ENCODE measurements at regions not wholly inside any gene's neighbourhood (a gene's known extent, or its start where the extent isn't known, plus 50 kb on each side); places are given as distances from the start of the nearest gene placed in this dataset.

- no peak overlapping the region for H3K18ac ChIP-seq (ENCODE audit: extremely low read depth, low read length)
- no peak overlapping the region for H2AK5ac ChIP-seq (ENCODE audit: low read depth, low read length)
- H3K4me3 ChIP-seq (ENCODE audit: extremely low read depth in 1 of 4, insufficient read depth in 2 of 4, low read depth in 3 of 4, low read length in 4 of 4) = no peak overlapping the region
- H3K4ac ChIP-seq (replicated peaks; ENCODE audit: insufficient read length, low read depth, low read length) = no peak overlapping the region
- H4K5ac ChIP-seq (ENCODE audit: insufficient read length, low read depth, low read length) = no peak overlapping the region
- H4K8ac ChIP-seq (ENCODE audit: extremely low read depth, insufficient read depth, low read length) = no peak overlapping the region
- no peaks in the 10 kb centered on the region for H3K9me3 ChIP-seq (ENCODE audit: insufficient read depth in 2 of 2, low read depth in 1 of 2, low read length in 1 of 2)
- DNase-seq (ENCODE audit: low read depth in 1 of 2, low spot score in 2 of 2) (no peak), FAIRE-seq (no peak)
- no peak overlapping the region for H2BK15ac ChIP-seq (ENCODE audit: low read length)
- no peaks in the 10 kb centered on the region; a peak in 1 of 7 replicates for H3K27me3 ChIP-seq (replicated peaks in 1 of 4; ENCODE audit: control insufficient read depth in 3 of 4, extremely low read depth in 1 of 4, insufficient read depth in 3 of 4, low read length in 3 of 4)
- H2BK12ac ChIP-seq (ENCODE audit: low read depth, low read length) = no peak overlapping the region
- ChIA-PET CTCF (ENCODE audit: partially characterized antibody) (interaction anchor here (0.6 to 2.4 kb wide), 3 partner anchors 12 to 19 kb away, joined by 3 to 9 read pairs (median 5); no protein-coding TSS in a partner anchor), POLR2A (ENCODE audit: partially characterized antibody) (no interaction called here)
- H3K27ac ChIP-seq (ENCODE audit: low read depth, low read length) = no peak overlapping the region
- H3K23me2 ChIP-seq (ENCODE audit: low read depth, low read length) = no peaks in the 10 kb centered on the region
- no peak overlapping the region for H3K4me2 ChIP-seq (ENCODE audit: insufficient read depth in 1 of 2, low read depth in 2 of 2, low read length in 2 of 2)
- H4K20me1 ChIP-seq (replicated peaks in 1 of 2; ENCODE audit: control insufficient read depth in 1 of 2, insufficient read depth in 2 of 2, low read length in 2 of 2) = no peaks in the 10 kb centered on the region
- no peaks in the 10 kb centered on the region for H3K79me2 ChIP-seq (ENCODE audit: control insufficient read depth in 1 of 2, insufficient read depth in 2 of 2, low read length in 2 of 2)
- no peak overlapping the region for H2AFZ ChIP-seq (ENCODE audit: low read length)
- H3K14ac ChIP-seq (ENCODE audit: insufficient read length) = no peak overlapping the region
- no peaks in the 10 kb centered on the region for H3K79me1 ChIP-seq (ENCODE audit: low read depth, low read length)
- H2BK120ac ChIP-seq (replicated peaks; ENCODE audit: low read depth, low read length) = no peak overlapping the region
- H3K9ac ChIP-seq (replicated peaks in 1 of 4; ENCODE audit: extremely low read depth in 1 of 4, low read depth in 3 of 4, low read length in 3 of 4) = no peak overlapping the region
- H3K23ac ChIP-seq (ENCODE audit: insufficient read length) = no peak overlapping the region
- H4K91ac ChIP-seq (replicated peaks; ENCODE audit: insufficient read length, low read length) = no peak overlapping the region
- H3K36me3 ChIP-seq (ENCODE audit: control insufficient read depth in 2 of 4, insufficient read depth in 4 of 4, low read length in 3 of 4) = no peaks in the 10 kb centered on the region
- no peak overlapping the region for H2BK20ac ChIP-seq (ENCODE audit: low read length)
- no peak overlapping the region for H2BK5ac ChIP-seq (ENCODE audit: low read depth, low read length)
- H3K56ac ChIP-seq (replicated peaks; ENCODE audit: insufficient read length, low read depth, low read length) = no peak overlapping the region
- peaks cover 0 to 8% (median 0%) of the 10 kb centered on the region in 4 experiments; a peak in 3 of 7 replicates for H3K4me1 ChIP-seq (replicated peaks in 1 of 4; ENCODE audit: control insufficient read depth in 3 of 4, insufficient read depth in 4 of 4, low read length in 3 of 4)
- TF ChIP-seq KDM4A (IDR thresholded peaks at IDR 0.05; ENCODE audit: low read depth, low read length, severe bottlenecking) = no peak
- TF ChIP-seq, protein P1, sequence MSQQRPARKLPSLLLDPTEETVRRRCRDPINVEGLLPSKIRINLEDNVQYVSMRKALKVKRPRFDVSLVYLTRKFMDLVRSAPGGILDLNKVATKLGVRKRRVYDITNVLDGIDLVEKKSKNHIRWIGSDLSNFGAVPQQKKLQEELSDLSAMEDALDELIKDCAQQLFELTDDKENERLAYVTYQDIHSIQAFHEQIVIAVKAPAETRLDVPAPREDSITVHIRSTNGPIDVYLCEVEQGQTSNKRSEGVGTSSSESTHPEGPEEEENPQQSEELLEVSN (IDR thresholded peaks at IDR 0.05) = no peak
- no peak for TF ChIP-seq POLR2AphosphoS5 (IDR thresholded peaks at IDR 0.05; ENCODE audit: low read depth, low read length)
- no peak for TF ChIP-seq TAF1 (IDR thresholded peaks at IDR 0.05; ENCODE audit: low read depth, low read length)
- TF ChIP-seq EZH2 (IDR thresholded peaks at IDR 0.05; ENCODE audit: low read depth, low read length, severe bottlenecking) = no peak
- no peak for TF ChIP-seq SP2 (IDR thresholded peaks at IDR 0.05; ENCODE audit: low read length)
- no peak for TF ChIP-seq YY1 (IDR thresholded peaks at IDR 0.05; ENCODE audit: low read depth, low read length)
Observed at GRCh38 chr14:56718312-56718711, 92.0 kb downstream of the OTX2 start.

Data from H1 (cell line).